Progenitor cell of endocrine pancreas (in vitro differentiated cells): ENCODE measurements at regions not wholly inside any gene's neighbourhood (a gene's known extent, or its start where the extent isn't known, plus 50 kb on each side); places are given as distances from the start of the nearest gene placed in this dataset.

Source experiments
- DNase-seq: peaks from one replicate; pipeline ENCODE4 v3.0.0; 2021; ENCODE audit warnings: low spot score; ENCODE audit not compliant: unreplicated experiment
- H3K27ac Mint-ChIP-seq: 2 replicates; pipeline ENCODE4 v1.8.0; 2021; ENCODE audit warnings: mild to moderate bottlenecking, moderate library complexity, mixed read lengths
- H3K27me3 Mint-ChIP-seq: 2 replicates; pipeline ENCODE4 v1.8.0; 2021; ENCODE audit warnings: mixed read lengths
- H3K36me3 Mint-ChIP-seq: 2 replicates; pipeline ENCODE4 v1.8.0; 2022; ENCODE audit warnings: mixed read lengths; ENCODE audit not compliant: insufficient read depth
- H3K4me1 Mint-ChIP-seq: 2 replicates; pipeline ENCODE4 v1.8.0; 2021; ENCODE audit warnings: low read depth, mixed read lengths
- H3K4me3 Mint-ChIP-seq: 2 replicates; pipeline ENCODE4 v1.8.0; 2021; ENCODE audit warnings: low read depth, mild to moderate bottlenecking, moderate library complexity, mixed read lengths
- H3K9me3 Mint-ChIP-seq: 2 replicates; pipeline ENCODE4 v1.8.0; 2021; ENCODE audit warnings: low read depth, mixed read lengths
- CTCF ChIP-seq: fragments of 200-600 bp; sonication (generic); IDR thresholded peaks from one replicate; pipeline ENCODE4 v1.5.0; 2021; ENCODE audit warnings: antibody characterized with exemption, mild to moderate bottlenecking; ENCODE audit not compliant: unreplicated experiment

- Mint-ChIP-seq H3K9me3 (no peaks in the 10 kb centered on the region), H3K27ac (no peak overlapping the region), H3K4me1 (peaks cover 3% of the 10 kb centered on the region), H3K4me3 (no peak overlapping the region), H3K36me3 (no peaks in the 10 kb centered on the region), H3K27me3 (peaks cover 57% of the 10 kb centered on the region)
- no peak for DNase-seq
- no peak for TF ChIP-seq CTCF
These were observed 55.0 kb upstream of the EN2 start for GRCh38 chr7:155402941-155403340.

- DNase-seq: no peak
- no peaks in the 10 kb centered on the region for H3K36me3 Mint-ChIP-seq
- H3K27me3 Mint-ChIP-seq: peaks cover 58% of the 10 kb centered on the region
- no peaks in the 10 kb centered on the region for H3K9me3 Mint-ChIP-seq
- no peak overlapping the region for H3K4me3 Mint-ChIP-seq
- H3K27ac Mint-ChIP-seq: no peak overlapping the region
- H3K4me1 Mint-ChIP-seq: peaks cover 11% of the 10 kb centered on the region
- TF ChIP-seq CTCF: no peak
These were observed 53.0 kb upstream of the EN2 start for GRCh38 chr7:155404976-155405375.

GRCh38 chr7:155405399-155406318 lies 52.3 kb upstream of the EN2 start:
- Mint-ChIP-seq H3K36me3 (no peaks in the 10 kb centered on the region), H3K27ac (no peak overlapping the region), H3K4me3 (no peak overlapping the region), H3K27me3 (peaks cover 56% of the 10 kb centered on the region), H3K4me1 (peaks cover 11% of the 10 kb centered on the region), H3K9me3 (no peaks in the 10 kb centered on the region)
- DNase-seq: no peak
- TF ChIP-seq CTCF: no peak

- no peak for TF ChIP-seq CTCF
- no peak for DNase-seq
- no peak overlapping the region for H3K27ac Mint-ChIP-seq
- no peaks in the 10 kb centered on the region for H3K9me3 Mint-ChIP-seq
- H3K36me3 Mint-ChIP-seq: no peaks in the 10 kb centered on the region
- peaks cover 59% of the 10 kb centered on the region for H3K27me3 Mint-ChIP-seq
- H3K4me3 Mint-ChIP-seq: no peak overlapping the region
- peaks cover 10% of the 10 kb centered on the region for H3K4me1 Mint-ChIP-seq
These were observed 50.1 kb upstream of the EN2 start for GRCh38 chr7:155407799-155408198.
